ENCODE measurements at regions not wholly inside any gene's neighbourhood (a gene's known extent, or its start where the extent isn't known, plus 50 kb on each side); places are given as distances from the start of the nearest gene placed in this dataset.

GRCh38 chr7:94195813-94196212, 191.7 kb upstream of the BET1 start:
- DNase-seq (ENCODE audit: low spot score), result no peak
- TF ChIP-seq CTCF (conservative IDR thresholded peaks at IDR 0.05; ENCODE audit: low read length) (no peak), EZH2phosphoT487 (IDR thresholded peaks at IDR 0.05; ENCODE audit: borderline replicate concordance, low read depth, low read length) (no peak)
- no peaks in the 10 kb centered on the region for H3K36me3 ChIP-seq (ENCODE audit: insufficient read depth, low read length)
- no peaks in the 10 kb centered on the region for H4K20me1 ChIP-seq (ENCODE audit: insufficient read depth, low read length)
- H2AFZ ChIP-seq (ENCODE audit: low read length), result no peak overlapping the region
- no peaks in the 10 kb centered on the region for H3K4me1 ChIP-seq (ENCODE audit: insufficient read depth, low read length, poor library complexity, severe bottlenecking)
- H3K79me2 ChIP-seq (ENCODE audit: insufficient read depth, low read depth, low read length), result no peaks in the 10 kb centered on the region
- H3K4me2 ChIP-seq (ENCODE audit: low read length), result no peak overlapping the region
- H3K9me2 ChIP-seq (ENCODE audit: insufficient read depth, low read length), result no peaks in the 10 kb centered on the region
- no TSS peak for BruUV-seq (replicated peaks)
- H3K27ac ChIP-seq (ENCODE audit: low read depth, low read length, poor library complexity, severe bottlenecking), result no peak overlapping the region
- intact Hi-C loops (cut with micrococcal nuclease; ENCODE audit: unreplicated experiment), result no loop called here
- no peak overlapping the region for H3K4me3 ChIP-seq (ENCODE audit: low read depth, low read length, poor library complexity, severe bottlenecking)
- POLR2A ChIA-PET, result interaction anchor here (0.6 to 1.8 kb wide), 2 partner anchors 27 to 583 kb away, joined by 3 to 5 read pairs; no protein-coding TSS in a partner anchor
- H3K9me3 ChIP-seq (ENCODE audit: low read length), result no peaks in the 10 kb centered on the region
- CTCF ChIA-PET (ENCODE audit: unreplicated experiment), result no interaction called here

- TF ChIP-seq EZH2phosphoT487 (IDR thresholded peaks at IDR 0.05; ENCODE audit: borderline replicate concordance, low read depth, low read length) (no peak), CTCF (conservative IDR thresholded peaks at IDR 0.05; ENCODE audit: low read length) (no peak)
- no TSS peak for BruUV-seq (replicated peaks)
- Histone ChIP-seq H3K9me2 (ENCODE audit: insufficient read depth, low read length) (no peaks in the 10 kb centered on the region), H3K36me3 (ENCODE audit: insufficient read depth, low read length) (no peaks in the 10 kb centered on the region), H3K9me3 (ENCODE audit: low read length) (no peaks in the 10 kb centered on the region), H2AFZ (ENCODE audit: low read length) (no peak overlapping the region), H3K4me2 (ENCODE audit: low read length) (no peak overlapping the region), H3K4me1 (ENCODE audit: insufficient read depth, low read length, poor library complexity, severe bottlenecking) (no peaks in the 10 kb centered on the region), H3K79me2 (ENCODE audit: insufficient read depth, low read depth, low read length) (no peaks in the 10 kb centered on the region), H3K4me3 (ENCODE audit: low read depth, low read length, poor library complexity, severe bottlenecking) (no peak overlapping the region), H4K20me1 (ENCODE audit: insufficient read depth, low read length) (no peaks in the 10 kb centered on the region), H3K27ac (ENCODE audit: low read depth, low read length, poor library complexity, severe bottlenecking) (no peak overlapping the region)
- ChIA-PET CTCF (ENCODE audit: unreplicated experiment) (no interaction called here), POLR2A (interaction anchor here (0.8 to 1.3 kb wide), 5 partner anchors 25 to 409 kb away, joined by 3 to 6 read pairs (median 4); no protein-coding TSS in a partner anchor)
- DNase-seq (ENCODE audit: low spot score), result no peak
- intact Hi-C loops (cut with micrococcal nuclease; ENCODE audit: unreplicated experiment), result no loop called here
These were observed 189.2 kb upstream of the COL1A2 start for GRCh38 chr7:94205529-94205928.

GRCh38 chr7:94206295-94206694, 188.4 kb upstream of the COL1A2 start:
- CTCF ChIA-PET (ENCODE audit: unreplicated experiment), result no interaction called here
- no peak for TF ChIP-seq CTCF (conservative IDR thresholded peaks at IDR 0.05; ENCODE audit: low read length)
- no peak for TF ChIP-seq EZH2phosphoT487 (IDR thresholded peaks at IDR 0.05; ENCODE audit: borderline replicate concordance, low read depth, low read length)
- BruUV-seq (replicated peaks), result no TSS peak

More at GRCh38 chr7:94206295-94206694, 188.4 kb upstream of the COL1A2 start:
- no peaks in the 10 kb centered on the region for H3K36me3 ChIP-seq (ENCODE audit: insufficient read depth, low read length)
- H3K9me2 ChIP-seq (ENCODE audit: insufficient read depth, low read length), result no peaks in the 10 kb centered on the region
- H3K79me2 ChIP-seq (ENCODE audit: insufficient read depth, low read depth, low read length), result no peaks in the 10 kb centered on the region
- POLR2A ChIA-PET, result interaction anchor here (0.7 to 1.3 kb wide), 4 partner anchors 44 to 311 kb away, joined by 4 read pairs; no protein-coding TSS in a partner anchor
- intact Hi-C loops (cut with micrococcal nuclease; ENCODE audit: unreplicated experiment), result no loop called here
- H3K27ac ChIP-seq (ENCODE audit: low read depth, low read length, poor library complexity, severe bottlenecking), result no peak overlapping the region
- no peak overlapping the region for H3K4me2 ChIP-seq (ENCODE audit: low read length)
- no peak overlapping the region for H2AFZ ChIP-seq (ENCODE audit: low read length)
- H3K4me3 ChIP-seq (ENCODE audit: low read depth, low read length, poor library complexity, severe bottlenecking), result no peak overlapping the region
- no peak for DNase-seq (ENCODE audit: low spot score)
- no peaks in the 10 kb centered on the region for H3K9me3 ChIP-seq (ENCODE audit: low read length)
- H3K4me1 ChIP-seq (ENCODE audit: insufficient read depth, low read length, poor library complexity, severe bottlenecking), result no peaks in the 10 kb centered on the region
- no peaks in the 10 kb centered on the region for H4K20me1 ChIP-seq (ENCODE audit: insufficient read depth, low read length)

All from OCI-LY7 (cell line).